ENCODE measurements at regions not wholly inside any gene's neighbourhood (a gene's known extent, or its start where the extent isn't known, plus 50 kb on each side); places are given as distances from the start of the nearest gene placed in this dataset.

GRCh38 chr1:55574691-55575225 is 359.6 kb upstream of the USP24 start:
- Histone ChIP-seq H3K27ac (ENCODE audit: low read depth, low read length, poor library complexity, severe bottlenecking) (no peak overlapping the region), H2AFZ (ENCODE audit: low read length) (no peak overlapping the region), H3K4me2 (ENCODE audit: low read length) (no peak overlapping the region), H3K4me1 (ENCODE audit: insufficient read depth, low read length, poor library complexity, severe bottlenecking) (no peaks in the 10 kb centered on the region), H3K4me3 (ENCODE audit: low read depth, low read length, poor library complexity, severe bottlenecking) (no peak overlapping the region), H3K36me3 (ENCODE audit: insufficient read depth, low read length) (no peaks in the 10 kb centered on the region), H3K9me3 (ENCODE audit: low read length) (no peaks in the 10 kb centered on the region), H3K79me2 (ENCODE audit: insufficient read depth, low read depth, low read length) (no peaks in the 10 kb centered on the region), H3K9me2 (ENCODE audit: insufficient read depth, low read length) (no peaks in the 10 kb centered on the region), H4K20me1 (ENCODE audit: insufficient read depth, low read length) (no peaks in the 10 kb centered on the region)
- CTCF ChIA-PET (ENCODE audit: unreplicated experiment) = no interaction called here
- intact Hi-C loops (cut with micrococcal nuclease; ENCODE audit: unreplicated experiment) = no loop called here
- BruUV-seq (replicated peaks) = no TSS peak
- POLR2A ChIA-PET = no interaction called here
- TF ChIP-seq CTCF (conservative IDR thresholded peaks at IDR 0.05; ENCODE audit: low read length) (no peak), EZH2phosphoT487 (IDR thresholded peaks at IDR 0.05; ENCODE audit: borderline replicate concordance, low read depth, low read length) (no peak)
- no peak for DNase-seq (ENCODE audit: low spot score)

- Histone ChIP-seq H3K36me3 (ENCODE audit: insufficient read depth, low read length) (no peaks in the 10 kb centered on the region), H4K20me1 (ENCODE audit: insufficient read depth, low read length) (no peaks in the 10 kb centered on the region), H3K9me2 (ENCODE audit: insufficient read depth, low read length) (no peaks in the 10 kb centered on the region), H3K9me3 (ENCODE audit: low read length) (no peaks in the 10 kb centered on the region), H3K4me3 (ENCODE audit: low read depth, low read length, poor library complexity, severe bottlenecking) (no peak overlapping the region), H3K4me2 (ENCODE audit: low read length) (no peak overlapping the region), H3K79me2 (ENCODE audit: insufficient read depth, low read depth, low read length) (no peaks in the 10 kb centered on the region), H3K4me1 (ENCODE audit: insufficient read depth, low read length, poor library complexity, severe bottlenecking) (no peaks in the 10 kb centered on the region), H3K27ac (ENCODE audit: low read depth, low read length, poor library complexity, severe bottlenecking) (no peak overlapping the region), H2AFZ (ENCODE audit: low read length) (no peak overlapping the region)
- no TSS peak for BruUV-seq (replicated peaks)
- TF ChIP-seq CTCF (conservative IDR thresholded peaks at IDR 0.05; ENCODE audit: low read length) (no peak), EZH2phosphoT487 (IDR thresholded peaks at IDR 0.05; ENCODE audit: borderline replicate concordance, low read depth, low read length) (no peak)
- no peak for DNase-seq (ENCODE audit: low spot score)
- intact Hi-C loops (cut with micrococcal nuclease; ENCODE audit: unreplicated experiment) = no loop called here
- CTCF ChIA-PET (ENCODE audit: unreplicated experiment) = no interaction called here
- POLR2A ChIA-PET = no interaction called here
These were observed 357.9 kb upstream of the USP24 start for GRCh38 chr1:55572878-55573734.

- Histone ChIP-seq H2AFZ (ENCODE audit: low read length) (no peak overlapping the region), H3K27ac (ENCODE audit: low read depth, low read length, poor library complexity, severe bottlenecking) (no peak overlapping the region), H3K36me3 (ENCODE audit: insufficient read depth, low read length) (no peaks in the 10 kb centered on the region), H3K9me3 (ENCODE audit: low read length) (no peaks in the 10 kb centered on the region), H3K4me3 (ENCODE audit: low read depth, low read length, poor library complexity, severe bottlenecking) (no peak overlapping the region), H4K20me1 (ENCODE audit: insufficient read depth, low read length) (no peaks in the 10 kb centered on the region), H3K79me2 (ENCODE audit: insufficient read depth, low read depth, low read length) (no peaks in the 10 kb centered on the region), H3K4me1 (ENCODE audit: insufficient read depth, low read length, poor library complexity, severe bottlenecking) (no peaks in the 10 kb centered on the region), H3K4me2 (ENCODE audit: low read length) (no peak overlapping the region), H3K9me2 (ENCODE audit: insufficient read depth, low read length) (no peaks in the 10 kb centered on the region)
- TF ChIP-seq EZH2phosphoT487 (IDR thresholded peaks at IDR 0.05; ENCODE audit: borderline replicate concordance, low read depth, low read length) = no peak
- ChIA-PET POLR2A (no interaction called here), CTCF (ENCODE audit: unreplicated experiment) (no interaction called here)
- no TSS peak for BruUV-seq (replicated peaks)
- DNase-seq (ENCODE audit: low spot score) = no peak
- intact Hi-C loops (cut with micrococcal nuclease; ENCODE audit: unreplicated experiment) = no loop called here
These were observed 356.6 kb upstream of the USP24 start for GRCh38 chr1:55571767-55572166.
